ENCODE measurements at regions not wholly inside any gene's neighbourhood (a gene's known extent, or its start where the extent isn't known, plus 50 kb on each side); places are given as distances from the start of the nearest gene placed in this dataset.

DNA sequence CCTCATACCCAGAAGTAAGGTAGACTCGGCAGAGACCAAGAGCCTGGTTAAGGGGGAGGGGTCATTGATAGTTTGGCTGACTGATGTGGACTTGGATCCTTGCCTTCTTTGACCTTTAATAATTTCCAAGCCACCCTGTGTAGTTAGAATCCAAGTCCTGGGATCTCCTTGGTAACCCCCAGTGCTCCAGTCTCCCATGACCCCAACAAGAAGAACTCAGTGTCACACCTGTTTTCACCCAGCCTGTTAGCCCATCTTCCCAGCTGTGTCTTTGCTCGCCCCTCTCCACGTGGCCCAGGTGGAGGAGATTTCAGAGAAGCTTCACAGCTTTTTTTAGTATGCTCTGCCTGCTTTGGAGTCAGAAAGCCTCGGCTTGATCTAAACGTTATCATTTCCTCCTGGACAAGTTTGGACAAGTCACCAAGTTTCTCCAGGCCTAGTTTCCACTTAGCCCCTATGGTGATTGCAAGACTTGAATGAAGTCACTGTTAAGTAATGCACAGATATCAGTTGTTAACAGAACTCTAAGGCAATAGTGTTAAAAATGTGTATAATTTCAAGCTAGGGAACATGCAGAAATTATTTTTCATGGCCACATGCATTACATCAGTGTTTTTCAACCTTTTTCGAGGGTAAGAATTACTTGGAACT lies 170.0 kb downstream of the TMEM38B start:
- no peak overlapping the region for H3K27ac ChIP-seq (ENCODE audit: low read depth in 1 of 2, low read length in 2 of 2)
- H3K27me3 ChIP-seq (ENCODE audit: control insufficient read depth in 4 of 4, insufficient read depth in 4 of 4, low read length in 3 of 4), result no peaks in the 10 kb centered on the region
- H3K9me3 ChIP-seq (ENCODE audit: control insufficient read depth in 4 of 4, low read length in 3 of 4), result no peaks in the 10 kb centered on the region
- H3K4me1 ChIP-seq (ENCODE audit: control insufficient read depth in 4 of 4, insufficient read depth in 4 of 4, low read length in 3 of 4), result peaks cover 0 to 2% (median 0%) of the 10 kb centered on the region in 4 donors
- H3K9ac ChIP-seq (ENCODE audit: low read depth in 1 of 2, low read length in 2 of 2), result no peak overlapping the region
- no peak for DNase-seq (ENCODE audit: low spot score)
- no peaks in the 10 kb centered on the region for H3K36me3 ChIP-seq (ENCODE audit: control insufficient read depth in 4 of 4, insufficient read depth in 3 of 4, low read depth in 1 of 4, low read length in 3 of 4)
- 82% methylated on average over 6 of the region's 6 CpGs for WGBS
- TF ChIP-seq JUND (IDR thresholded peaks at IDR 0.05) (no peak), EGR1 (IDR thresholded peaks at IDR 0.05; ENCODE audit: low read depth in 2 of 2) (no peak), HNF4G (IDR thresholded peaks at IDR 0.05) (no peak), TAF1 (conservative IDR thresholded peaks at IDR 0.05) (no peak), HNF4A (conservative IDR thresholded peaks at IDR 0.05) (no peak), FOXA2 (IDR thresholded peaks at IDR 0.05) (no peak), FOXA1 (IDR thresholded peaks at IDR 0.05) (no peak), YY1 (IDR thresholded peaks at IDR 0.05) (no peak), SP1 (IDR thresholded peaks at IDR 0.05) (no peak), GABPA (IDR thresholded peaks at IDR 0.05 in 1 of 2, conservative IDR thresholded peaks at IDR 0.05 in 1 of 2) (no peak), RXRA (IDR thresholded peaks at IDR 0.05) (no peak), RAD21 (IDR thresholded peaks at IDR 0.05) (no peak), NR2F2 (IDR thresholded peaks at IDR 0.05) (no peak)
- TF ChIP-seq, protein P1, sequence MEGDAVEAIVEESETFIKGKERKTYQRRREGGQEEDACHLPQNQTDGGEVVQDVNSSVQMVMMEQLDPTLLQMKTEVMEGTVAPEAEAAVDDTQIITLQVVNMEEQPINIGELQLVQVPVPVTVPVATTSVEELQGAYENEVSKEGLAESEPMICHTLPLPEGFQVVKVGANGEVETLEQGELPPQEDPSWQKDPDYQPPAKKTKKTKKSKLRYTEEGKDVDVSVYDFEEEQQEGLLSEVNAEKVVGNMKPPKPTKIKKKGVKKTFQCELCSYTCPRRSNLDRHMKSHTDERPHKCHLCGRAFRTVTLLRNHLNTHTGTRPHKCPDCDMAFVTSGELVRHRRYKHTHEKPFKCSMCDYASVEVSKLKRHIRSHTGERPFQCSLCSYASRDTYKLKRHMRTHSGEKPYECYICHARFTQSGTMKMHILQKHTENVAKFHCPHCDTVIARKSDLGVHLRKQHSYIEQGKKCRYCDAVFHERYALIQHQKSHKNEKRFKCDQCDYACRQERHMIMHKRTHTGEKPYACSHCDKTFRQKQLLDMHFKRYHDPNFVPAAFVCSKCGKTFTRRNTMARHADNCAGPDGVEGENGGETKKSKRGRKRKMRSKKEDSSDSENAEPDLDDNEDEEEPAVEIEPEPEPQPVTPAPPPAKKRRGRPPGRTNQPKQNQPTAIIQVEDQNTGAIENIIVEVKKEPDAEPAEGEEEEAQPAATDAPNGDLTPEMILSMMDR (IDR thresholded peaks at IDR 0.05; ENCODE audit: low read depth, low read length, missing input control), result no peak
- TF ChIP-seq, protein P2, sequence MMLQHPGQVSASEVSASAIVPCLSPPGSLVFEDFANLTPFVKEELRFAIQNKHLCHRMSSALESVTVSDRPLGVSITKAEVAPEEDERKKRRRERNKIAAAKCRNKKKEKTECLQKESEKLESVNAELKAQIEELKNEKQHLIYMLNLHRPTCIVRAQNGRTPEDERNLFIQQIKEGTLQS (IDR thresholded peaks at IDR 0.05), result no peak
- TF ChIP-seq, protein P3, sequence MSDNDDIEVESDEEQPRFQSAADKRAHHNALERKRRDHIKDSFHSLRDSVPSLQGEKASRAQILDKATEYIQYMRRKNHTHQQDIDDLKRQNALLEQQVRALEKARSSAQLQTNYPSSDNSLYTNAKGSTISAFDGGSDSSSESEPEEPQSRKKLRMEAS (IDR thresholded peaks at IDR 0.05), result no peak
- TF ChIP-seq, protein P4, sequence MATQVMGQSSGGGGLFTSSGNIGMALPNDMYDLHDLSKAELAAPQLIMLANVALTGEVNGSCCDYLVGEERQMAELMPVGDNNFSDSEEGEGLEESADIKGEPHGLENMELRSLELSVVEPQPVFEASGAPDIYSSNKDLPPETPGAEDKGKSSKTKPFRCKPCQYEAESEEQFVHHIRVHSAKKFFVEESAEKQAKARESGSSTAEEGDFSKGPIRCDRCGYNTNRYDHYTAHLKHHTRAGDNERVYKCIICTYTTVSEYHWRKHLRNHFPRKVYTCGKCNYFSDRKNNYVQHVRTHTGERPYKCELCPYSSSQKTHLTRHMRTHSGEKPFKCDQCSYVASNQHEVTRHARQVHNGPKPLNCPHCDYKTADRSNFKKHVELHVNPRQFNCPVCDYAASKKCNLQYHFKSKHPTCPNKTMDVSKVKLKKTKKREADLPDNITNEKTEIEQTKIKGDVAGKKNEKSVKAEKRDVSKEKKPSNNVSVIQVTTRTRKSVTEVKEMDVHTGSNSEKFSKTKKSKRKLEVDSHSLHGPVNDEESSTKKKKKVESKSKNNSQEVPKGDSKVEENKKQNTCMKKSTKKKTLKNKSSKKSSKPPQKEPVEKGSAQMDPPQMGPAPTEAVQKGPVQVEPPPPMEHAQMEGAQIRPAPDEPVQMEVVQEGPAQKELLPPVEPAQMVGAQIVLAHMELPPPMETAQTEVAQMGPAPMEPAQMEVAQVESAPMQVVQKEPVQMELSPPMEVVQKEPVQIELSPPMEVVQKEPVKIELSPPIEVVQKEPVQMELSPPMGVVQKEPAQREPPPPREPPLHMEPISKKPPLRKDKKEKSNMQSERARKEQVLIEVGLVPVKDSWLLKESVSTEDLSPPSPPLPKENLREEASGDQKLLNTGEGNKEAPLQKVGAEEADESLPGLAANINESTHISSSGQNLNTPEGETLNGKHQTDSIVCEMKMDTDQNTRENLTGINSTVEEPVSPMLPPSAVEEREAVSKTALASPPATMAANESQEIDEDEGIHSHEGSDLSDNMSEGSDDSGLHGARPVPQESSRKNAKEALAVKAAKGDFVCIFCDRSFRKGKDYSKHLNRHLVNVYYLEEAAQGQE (IDR thresholded peaks at IDR 0.05), result no peak
- TF ChIP-seq, protein P5, sequence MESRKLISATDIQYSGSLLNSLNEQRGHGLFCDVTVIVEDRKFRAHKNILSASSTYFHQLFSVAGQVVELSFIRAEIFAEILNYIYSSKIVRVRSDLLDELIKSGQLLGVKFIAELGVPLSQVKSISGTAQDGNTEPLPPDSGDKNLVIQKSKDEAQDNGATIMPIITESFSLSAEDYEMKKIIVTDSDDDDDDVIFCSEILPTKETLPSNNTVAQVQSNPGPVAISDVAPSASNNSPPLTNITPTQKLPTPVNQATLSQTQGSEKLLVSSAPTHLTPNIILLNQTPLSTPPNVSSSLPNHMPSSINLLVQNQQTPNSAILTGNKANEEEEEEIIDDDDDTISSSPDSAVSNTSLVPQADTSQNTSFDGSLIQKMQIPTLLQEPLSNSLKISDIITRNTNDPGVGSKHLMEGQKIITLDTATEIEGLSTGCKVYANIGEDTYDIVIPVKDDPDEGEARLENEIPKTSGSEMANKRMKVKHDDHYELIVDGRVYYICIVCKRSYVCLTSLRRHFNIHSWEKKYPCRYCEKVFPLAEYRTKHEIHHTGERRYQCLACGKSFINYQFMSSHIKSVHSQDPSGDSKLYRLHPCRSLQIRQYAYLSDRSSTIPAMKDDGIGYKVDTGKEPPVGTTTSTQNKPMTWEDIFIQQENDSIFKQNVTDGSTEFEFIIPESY (IDR thresholded peaks at IDR 0.05), result no peak
- no peak overlapping the region for H3K4me3 ChIP-seq (ENCODE audit: low read depth in 1 of 3, low read length in 3 of 3)

Measured in liver (tissue), 8 donors.